GM23338 (cell line): ENCODE measurements at regions not wholly inside any gene's neighbourhood (a gene's known extent, or its start where the extent isn't known, plus 50 kb on each side); places are given as distances from the start of the nearest gene placed in this dataset.

Experiments used
- ATAC-seq: fragments of 200-7000 bp; cut with Tn5 transposase; 3 replicates; pipeline ENCODE4 v1.9.1; 2020
- DNase-seq: peaks from one replicate; pipeline ENCODE4 v3.0.0-alpha.2; 2015; ENCODE audit warnings: low spot score
- H2AFZ ChIP-seq: fragments of 200-600 bp; sonication (generic); 2 replicates; pipeline ENCODE4 v1.8.0; 2016; ENCODE audit warnings: antibody characterized with exemption, mild to moderate bottlenecking, moderate library complexity
- H3F3A ChIP-seq: fragments of 200-600 bp; sonication (generic); replicated peaks from 2 replicates; pipeline ENCODE4 v1.8.0; 2017; ENCODE audit warnings: antibody characterized with exemption, mixed run types, low read depth
- H3K27ac ChIP-seq: fragments of 200-600 bp; sonication (generic); 2 replicates; pipeline ENCODE4 v1.6.1; 2016; ENCODE audit warnings: low read depth
- H3K27me3 ChIP-seq: fragments of 200-600 bp; sonication (generic); 2 replicates; pipeline ENCODE4 v1.8.0; 2016; ENCODE audit warnings: mild to moderate bottlenecking, mixed run types, moderate library complexity; ENCODE audit not compliant: insufficient read depth
- H3K36me3 ChIP-seq: fragments of 200-600 bp; sonication (generic); 2 replicates; pipeline ENCODE4 v1.8.0; 2016; ENCODE audit warnings: mild to moderate bottlenecking; ENCODE audit not compliant: insufficient read depth
- H3K4me1 ChIP-seq: fragments of 200-600 bp; sonication (generic); 2 replicates; pipeline ENCODE4 v1.8.0; 2016; ENCODE audit warnings: mild to moderate bottlenecking, moderate library complexity; ENCODE audit not compliant: insufficient read depth
- H3K4me2 ChIP-seq: fragments of 200-600 bp; sonication (generic); 2 replicates; pipeline ENCODE4 v1.7.1; 2017; ENCODE audit warnings: mixed run types
- H3K4me3 ChIP-seq: fragments of 200-600 bp; sonication (generic); 2 replicates; pipeline ENCODE4 v1.6.1; 2016; ENCODE audit warnings: mixed run types
- H3K79me2 ChIP-seq: fragments of 200-600 bp; sonication (generic); replicated peaks from 2 replicates; pipeline ENCODE4 v1.8.0; 2017; ENCODE audit warnings: mild to moderate bottlenecking; ENCODE audit not compliant: insufficient read depth
- H3K9me2 ChIP-seq: fragments of 200-600 bp; sonication (generic); 2 replicates; pipeline ENCODE4 v1.8.0; 2017; ENCODE audit not compliant: insufficient read depth
- H4K20me1 ChIP-seq: fragments of 200-600 bp; sonication (generic); replicated peaks from 2 replicates; pipeline ENCODE4 v1.8.0; 2017; ENCODE audit warnings: mild to moderate bottlenecking; ENCODE audit not compliant: insufficient read depth
- H3K27ac Mint-ChIP-seq: 2 replicates; pipeline ENCODE4 v1.8.0; 2020; ENCODE audit warnings: inconsistent platforms, mild to moderate bottlenecking, moderate library complexity, mixed read lengths
- H3K27me3 Mint-ChIP-seq: 3 replicates; pipeline ENCODE4 v1.8.0; 2022; ENCODE audit warnings: low read depth, mild to moderate bottlenecking, moderate library complexity, mixed read lengths, inconsistent platforms; ENCODE audit not compliant: insufficient read depth, poor library complexity
- H3K36me3 Mint-ChIP-seq: 3 replicates; pipeline ENCODE4 v1.8.0; 2021; ENCODE audit warnings: low read depth, mild to moderate bottlenecking, inconsistent platforms, moderate library complexity, mixed read lengths
- H3K4me1 Mint-ChIP-seq: 3 replicates; pipeline ENCODE4 v1.8.0; 2020; ENCODE audit warnings: mild to moderate bottlenecking, inconsistent platforms, mixed read lengths
- H3K4me3 Mint-ChIP-seq: 3 replicates; pipeline ENCODE4 v1.8.0; 2021; ENCODE audit warnings: moderate library complexity, mild to moderate bottlenecking, inconsistent platforms, mixed read lengths
- H3K9me3 Mint-ChIP-seq: 3 replicates; pipeline ENCODE4 v1.8.0; 2020; ENCODE audit warnings: moderate library complexity, mild to moderate bottlenecking, inconsistent platforms, mixed read lengths
- CREB1 ChIP-seq: fragments of 250-450 bp; sonication (Bioruptor Pico); IDR thresholded peaks from 2 replicates; pipeline ENCODE4 v1.5.0; 2020; ENCODE audit warnings: low read depth, mild to moderate bottlenecking, moderate library complexity
- EZH2 ChIP-seq: fragments of 200-600 bp; sonication (generic); IDR thresholded peaks from one replicate; pipeline ENCODE4 v1.8.0; 2017; ENCODE audit warnings: antibody characterized with exemption, mild to moderate bottlenecking, low read depth; ENCODE audit not compliant: unreplicated experiment
- EZH2phosphoT487 ChIP-seq: fragments of 200-600 bp; sonication (generic); IDR thresholded peaks from one replicate; pipeline ENCODE4 v1.8.1; 2018; ENCODE audit warnings: antibody characterized with exemption; ENCODE audit not compliant: unreplicated experiment
- JUNB ChIP-seq: IDR thresholded peaks from one replicate; pipeline ENCODE4 v1.6.1; 2016; ENCODE audit warnings: antibody characterized with exemption; ENCODE audit not compliant: unreplicated experiment
- NANOG ChIP-seq: IDR thresholded peaks from 2 replicates; pipeline ENCODE4 v1.6.1; 2016; ENCODE audit warnings: antibody characterized with exemption, borderline replicate concordance
- POLR2AphosphoS5 ChIP-seq: IDR thresholded peaks from 2 replicates; pipeline ENCODE4 v1.6.1; 2016; ENCODE audit warnings: antibody characterized with exemption, low read depth
- STAT1 ChIP-seq: IDR thresholded peaks from one replicate; pipeline ENCODE4 v1.6.1; 2016; ENCODE audit warnings: antibody characterized with exemption; ENCODE audit not compliant: unreplicated experiment
- ZNF114 ChIP-seq: fragments of 250-450 bp; sonication (Bioruptor Pico); IDR thresholded peaks from 2 replicates; pipeline ENCODE4 v1.5.0; 2020; ENCODE audit warnings: mild to moderate bottlenecking, moderate library complexity
- ZNF331 ChIP-seq: fragments of 250-450 bp; sonication (Bioruptor Pico); IDR thresholded peaks from 2 replicates; pipeline ENCODE4 v1.5.0; 2020; ENCODE audit warnings: low read depth, mild to moderate bottlenecking, moderate library complexity
- TF ChIP-seq, protein P1 (sequence below): IDR thresholded peaks from 2 replicates; pipeline ENCODE4 v1.6.1; 2016; ENCODE audit warnings: antibody characterized with exemption
- TF ChIP-seq, protein P2 (sequence below), 2 experiments: fragments of 200-600 bp in 1 of 2; sonication (generic) in 1 of 2; conservative IDR thresholded peaks; 2 replicates each; pipeline versions ENCODE4 v1.5.1 to v1.6.1; 2016 to 2017; ENCODE audit warnings: antibody characterized with exemption in 2 of 2, low read depth in 2 of 2, mild to moderate bottlenecking in 2 of 2, moderate library complexity in 1 of 2
- TF ChIP-seq, protein P3 (sequence below): IDR thresholded peaks from one replicate; pipeline ENCODE4 v1.6.1; 2018; ENCODE audit warnings: antibody characterized with exemption; ENCODE audit not compliant: unreplicated experiment

DNA sequence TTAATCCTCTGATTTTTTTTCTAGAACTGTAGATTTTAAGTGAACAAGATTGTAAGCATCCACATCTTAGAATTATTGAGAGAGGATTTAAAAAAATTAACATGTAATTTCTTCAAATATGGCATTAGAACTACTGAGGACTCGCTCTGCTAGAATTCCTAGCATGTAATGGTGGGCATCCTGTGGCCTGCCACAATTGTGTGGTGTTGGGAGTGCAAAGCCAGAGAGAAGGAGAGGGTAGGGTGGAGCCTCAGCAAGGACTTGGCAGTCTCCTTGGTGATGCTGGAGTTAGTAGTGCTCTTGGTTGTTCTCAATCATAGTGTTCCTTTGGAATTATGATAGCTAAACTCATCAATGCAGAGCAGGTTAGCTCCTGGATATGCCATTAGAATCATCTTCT is 443.9 kb upstream of the TBL1XR1 start (continued):
- TF ChIP-seq POLR2AphosphoS5 (no peak), NANOG (no peak), STAT1 (no peak), CREB1 (CRISPR knock-in tag) (no peak), ZNF114 (CRISPR knock-in tag) (no peak)
- TF ChIP-seq, protein P1, sequence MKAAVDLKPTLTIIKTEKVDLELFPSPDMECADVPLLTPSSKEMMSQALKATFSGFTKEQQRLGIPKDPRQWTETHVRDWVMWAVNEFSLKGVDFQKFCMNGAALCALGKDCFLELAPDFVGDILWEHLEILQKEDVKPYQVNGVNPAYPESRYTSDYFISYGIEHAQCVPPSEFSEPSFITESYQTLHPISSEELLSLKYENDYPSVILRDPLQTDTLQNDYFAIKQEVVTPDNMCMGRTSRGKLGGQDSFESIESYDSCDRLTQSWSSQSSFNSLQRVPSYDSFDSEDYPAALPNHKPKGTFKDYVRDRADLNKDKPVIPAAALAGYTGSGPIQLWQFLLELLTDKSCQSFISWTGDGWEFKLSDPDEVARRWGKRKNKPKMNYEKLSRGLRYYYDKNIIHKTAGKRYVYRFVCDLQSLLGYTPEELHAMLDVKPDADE = no peak
- TF ChIP-seq, protein P2, sequence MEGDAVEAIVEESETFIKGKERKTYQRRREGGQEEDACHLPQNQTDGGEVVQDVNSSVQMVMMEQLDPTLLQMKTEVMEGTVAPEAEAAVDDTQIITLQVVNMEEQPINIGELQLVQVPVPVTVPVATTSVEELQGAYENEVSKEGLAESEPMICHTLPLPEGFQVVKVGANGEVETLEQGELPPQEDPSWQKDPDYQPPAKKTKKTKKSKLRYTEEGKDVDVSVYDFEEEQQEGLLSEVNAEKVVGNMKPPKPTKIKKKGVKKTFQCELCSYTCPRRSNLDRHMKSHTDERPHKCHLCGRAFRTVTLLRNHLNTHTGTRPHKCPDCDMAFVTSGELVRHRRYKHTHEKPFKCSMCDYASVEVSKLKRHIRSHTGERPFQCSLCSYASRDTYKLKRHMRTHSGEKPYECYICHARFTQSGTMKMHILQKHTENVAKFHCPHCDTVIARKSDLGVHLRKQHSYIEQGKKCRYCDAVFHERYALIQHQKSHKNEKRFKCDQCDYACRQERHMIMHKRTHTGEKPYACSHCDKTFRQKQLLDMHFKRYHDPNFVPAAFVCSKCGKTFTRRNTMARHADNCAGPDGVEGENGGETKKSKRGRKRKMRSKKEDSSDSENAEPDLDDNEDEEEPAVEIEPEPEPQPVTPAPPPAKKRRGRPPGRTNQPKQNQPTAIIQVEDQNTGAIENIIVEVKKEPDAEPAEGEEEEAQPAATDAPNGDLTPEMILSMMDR (conservative IDR thresholded peaks at IDR 0.05; ENCODE audit: low read depth in 2 of 2) = no peak
- TF ChIP-seq, protein P3, sequence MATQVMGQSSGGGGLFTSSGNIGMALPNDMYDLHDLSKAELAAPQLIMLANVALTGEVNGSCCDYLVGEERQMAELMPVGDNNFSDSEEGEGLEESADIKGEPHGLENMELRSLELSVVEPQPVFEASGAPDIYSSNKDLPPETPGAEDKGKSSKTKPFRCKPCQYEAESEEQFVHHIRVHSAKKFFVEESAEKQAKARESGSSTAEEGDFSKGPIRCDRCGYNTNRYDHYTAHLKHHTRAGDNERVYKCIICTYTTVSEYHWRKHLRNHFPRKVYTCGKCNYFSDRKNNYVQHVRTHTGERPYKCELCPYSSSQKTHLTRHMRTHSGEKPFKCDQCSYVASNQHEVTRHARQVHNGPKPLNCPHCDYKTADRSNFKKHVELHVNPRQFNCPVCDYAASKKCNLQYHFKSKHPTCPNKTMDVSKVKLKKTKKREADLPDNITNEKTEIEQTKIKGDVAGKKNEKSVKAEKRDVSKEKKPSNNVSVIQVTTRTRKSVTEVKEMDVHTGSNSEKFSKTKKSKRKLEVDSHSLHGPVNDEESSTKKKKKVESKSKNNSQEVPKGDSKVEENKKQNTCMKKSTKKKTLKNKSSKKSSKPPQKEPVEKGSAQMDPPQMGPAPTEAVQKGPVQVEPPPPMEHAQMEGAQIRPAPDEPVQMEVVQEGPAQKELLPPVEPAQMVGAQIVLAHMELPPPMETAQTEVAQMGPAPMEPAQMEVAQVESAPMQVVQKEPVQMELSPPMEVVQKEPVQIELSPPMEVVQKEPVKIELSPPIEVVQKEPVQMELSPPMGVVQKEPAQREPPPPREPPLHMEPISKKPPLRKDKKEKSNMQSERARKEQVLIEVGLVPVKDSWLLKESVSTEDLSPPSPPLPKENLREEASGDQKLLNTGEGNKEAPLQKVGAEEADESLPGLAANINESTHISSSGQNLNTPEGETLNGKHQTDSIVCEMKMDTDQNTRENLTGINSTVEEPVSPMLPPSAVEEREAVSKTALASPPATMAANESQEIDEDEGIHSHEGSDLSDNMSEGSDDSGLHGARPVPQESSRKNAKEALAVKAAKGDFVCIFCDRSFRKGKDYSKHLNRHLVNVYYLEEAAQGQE = no peak

- Histone ChIP-seq H4K20me1 (no peaks in the 10 kb centered on the region), H2AFZ (peak overlapping the region; percentile 94), H3K36me3 (no peaks in the 10 kb centered on the region), H3K79me2 (no peaks in the 10 kb centered on the region), H3K4me2 (no peak overlapping the region), H3K27ac (no peak overlapping the region), H3K27me3 (no peaks in the 10 kb centered on the region), H3K4me1 (no peaks in the 10 kb centered on the region; the same call in 1 of the 2 replicates), H3F3A (no peaks in the 10 kb centered on the region), H3K9me2 (peaks cover 5% of the 10 kb centered on the region; the same call in 1 of the 2 replicates), H3K4me3 (no peak overlapping the region)
- H3K27me3 Mint-ChIP-seq = peaks cover 3% of the 10 kb centered on the region
- TF ChIP-seq NANOG = no peak
- TF ChIP-seq, protein P2 (conservative IDR thresholded peaks at IDR 0.05; ENCODE audit: low read depth in 2 of 2) = no peak
- TF ChIP-seq POLR2AphosphoS5 = no peak
- TF ChIP-seq, protein P1 = no peak
- TF ChIP-seq STAT1 = no peak
- TF ChIP-seq CREB1 (CRISPR knock-in tag) = no peak
- no peak for TF ChIP-seq ZNF331
- TF ChIP-seq EZH2 = no peak
- no peak for TF ChIP-seq EZH2phosphoT487
- no peak for TF ChIP-seq JUNB
- TF ChIP-seq, protein P3 = no peak
- TF ChIP-seq ZNF114 (CRISPR knock-in tag) = no peak
- H3K9me3 Mint-ChIP-seq = no peaks in the 10 kb centered on the region
- H3K27ac Mint-ChIP-seq = no peak overlapping the region
- DNase-seq = no peak
- peaks cover 8% of the 10 kb centered on the region; the same call in 2 of the 3 replicates for H3K4me1 Mint-ChIP-seq
- no peak overlapping the region for H3K4me3 Mint-ChIP-seq
- H3K36me3 Mint-ChIP-seq = no peaks in the 10 kb centered on the region
- peak; percentile 58 for ATAC-seq
Observed at GRCh38 chr3:177642042-177642803, 444.9 kb upstream of the TBL1XR1 start.
